NCI-H1105 treated with DMSO at 0.1 percent for 48 hours (cell line): ENCODE measurements at regions not wholly inside any gene's neighbourhood (a gene's known extent, or its start where the extent isn't known, plus 50 kb on each side); places are given as distances from the start of the nearest gene placed in this dataset.
"Not testable (repeated sequence)": the region's sequence is repeated elsewhere in the genome, so short reads cannot be mapped to it uniquely, and the experiment has no call there.

Experiments used
- DNase-seq: peaks from one replicate; lab custom pipeline; 2025; lab: John Stamatoyannopoulos, UW

GRCh38 chr1:96865731-96866685, 144.4 kb downstream of the PTBP2 start:
- no peak for DNase-seq

GRCh38 chr1:96872757-96873156, 151.2 kb downstream of the PTBP2 start:
- no peak for DNase-seq

- DNase-seq: no peak
Observed at GRCh38 chr1:96878640-96879039, 157.1 kb downstream of the PTBP2 start.

- DNase-seq: no peak
Observed at GRCh38 chr1:96880626-96881025, 159.0 kb downstream of the PTBP2 start.

- DNase-seq: no peak
Observed at GRCh38 chr1:96882096-96882495, 160.5 kb downstream of the PTBP2 start.

- DNase-seq: no peak
Observed at GRCh38 chr1:96886474-96886873, 164.9 kb downstream of the PTBP2 start.

GRCh38 chr1:96887501-96887900, 165.9 kb downstream of the PTBP2 start:
- DNase-seq: no peak

- DNase-seq: no peak
Observed at GRCh38 chr1:96901783-96902363, 180.3 kb downstream of the PTBP2 start.

GRCh38 chr1:96912248-96912647, 190.7 kb downstream of the PTBP2 start:
- DNase-seq: no peak

- not testable (repeated sequence) for DNase-seq
Observed at GRCh38 chr1:96915701-96916100, 194.1 kb downstream of the PTBP2 start.

- no peak for DNase-seq
Observed at GRCh38 chr1:96918406-96918805, 196.8 kb downstream of the PTBP2 start.

GRCh38 chr1:96922181-96922580, 200.6 kb downstream of the PTBP2 start:
- DNase-seq: no peak

- no peak for DNase-seq
Observed at GRCh38 chr1:96923753-96924152, 202.2 kb downstream of the PTBP2 start.

GRCh38 chr1:96926176-96926575, 204.6 kb downstream of the PTBP2 start:
- DNase-seq: no peak

GRCh38 chr1:96927125-96927524, 205.5 kb downstream of the PTBP2 start:
- no peak for DNase-seq

GRCh38 chr1:96931136-96931535, 209.6 kb downstream of the PTBP2 start:
- DNase-seq: no peak

- DNase-seq: no peak
Observed at GRCh38 chr1:96934282-96934681, 212.7 kb downstream of the PTBP2 start.

GRCh38 chr1:96944432-96945092, 223.0 kb downstream of the PTBP2 start:
- DNase-seq: no peak

- no peak for DNase-seq
Observed at GRCh38 chr1:96945509-96946084, 224.0 kb downstream of the PTBP2 start.

GRCh38 chr1:96955307-96956012, 233.9 kb downstream of the PTBP2 start:
- DNase-seq: no peak

GRCh38 chr1:96962216-96962615, 240.6 kb downstream of the PTBP2 start:
- no peak for DNase-seq

GRCh38 chr1:96962751-96963211, 241.2 kb downstream of the PTBP2 start:
- no peak for DNase-seq
